ENCODE measurements at regions not wholly inside any gene's neighbourhood (a gene's known extent, or its start where the extent isn't known, plus 50 kb on each side); places are given as distances from the start of the nearest gene placed in this dataset.
"Not testable (repeated sequence)": the region's sequence is repeated elsewhere in the genome, so short reads cannot be mapped to it uniquely, and the experiment has no call there.

- no peak for DNase-seq (ENCODE audit: low read depth in 4 of 4, low spot score in 1 of 4)
These were observed 296.6 kb upstream of the PRICKLE1 start for GRCh38 chr12:42886160-42886559.

- DNase-seq (ENCODE audit: low read depth in 4 of 4, low spot score in 1 of 4): no peak
These were observed 296.1 kb upstream of the PRICKLE1 start for GRCh38 chr12:42885677-42886076.

GRCh38 chr12:42884116-42884515, 294.6 kb upstream of the PRICKLE1 start:
- DNase-seq (ENCODE audit: low read depth in 4 of 4, low spot score in 1 of 4): no peak

GRCh38 chr12:42873401-42873800, 283.9 kb upstream of the PRICKLE1 start:
- no peak for DNase-seq (ENCODE audit: low read depth in 4 of 4, low spot score in 1 of 4)

GRCh38 chr12:42871816-42872215, 282.3 kb upstream of the PRICKLE1 start:
- DNase-seq (ENCODE audit: low read depth in 4 of 4, low spot score in 1 of 4): no peak

- no peak for DNase-seq (ENCODE audit: low read depth in 4 of 4, low spot score in 1 of 4)
These were observed 278.7 kb upstream of the PRICKLE1 start for GRCh38 chr12:42868291-42868690.

- no peak for DNase-seq (ENCODE audit: low read depth in 4 of 4, low spot score in 1 of 4)
These were observed 275.7 kb upstream of the PRICKLE1 start for GRCh38 chr12:42865282-42865681.

- no peak for DNase-seq (ENCODE audit: low read depth in 4 of 4, low spot score in 1 of 4)
These were observed 272.5 kb upstream of the PRICKLE1 start for GRCh38 chr12:42862055-42862454.

- DNase-seq (ENCODE audit: low read depth in 4 of 4, low spot score in 1 of 4): not testable (repeated sequence)
These were observed 270.8 kb upstream of the PRICKLE1 start for GRCh38 chr12:42860331-42860730.

- DNase-seq (ENCODE audit: low read depth in 4 of 4, low spot score in 1 of 4): no peak
These were observed 270.1 kb upstream of the PRICKLE1 start for GRCh38 chr12:42859612-42860011.

GRCh38 chr12:42857106-42857505, 267.6 kb upstream of the PRICKLE1 start:
- DNase-seq (ENCODE audit: low read depth in 4 of 4, low spot score in 1 of 4): no peak

- no peak for DNase-seq (ENCODE audit: low read depth in 4 of 4, low spot score in 1 of 4)
These were observed 265.9 kb upstream of the PRICKLE1 start for GRCh38 chr12:42855362-42855950.

GRCh38 chr12:42854826-42855225, 265.3 kb upstream of the PRICKLE1 start:
- DNase-seq (ENCODE audit: low read depth in 4 of 4, low spot score in 1 of 4): no peak

GRCh38 chr12:42854208-42854607, 264.7 kb upstream of the PRICKLE1 start:
- DNase-seq (ENCODE audit: low read depth in 4 of 4, low spot score in 1 of 4): no peak

GRCh38 chr12:42853370-42854140, 264.0 kb upstream of the PRICKLE1 start:
- no peak for DNase-seq (ENCODE audit: low read depth in 4 of 4, low spot score in 1 of 4)

- DNase-seq (ENCODE audit: low read depth in 4 of 4, low spot score in 1 of 4): no peak
These were observed 257.2 kb upstream of the PRICKLE1 start for GRCh38 chr12:42846782-42847181.

- DNase-seq (ENCODE audit: low read depth in 4 of 4, low spot score in 1 of 4): no peak
These were observed 244.5 kb upstream of the PRICKLE1 start for GRCh38 chr12:42834062-42834461.

GRCh38 chr12:42828836-42829235, 239.3 kb upstream of the PRICKLE1 start:
- no peak for DNase-seq (ENCODE audit: low read depth in 4 of 4, low spot score in 1 of 4)

- no peak for DNase-seq (ENCODE audit: low read depth in 4 of 4, low spot score in 1 of 4)
These were observed 234.8 kb upstream of the PRICKLE1 start for GRCh38 chr12:42824327-42824726.

GRCh38 chr12:42823679-42824078, 234.1 kb upstream of the PRICKLE1 start:
- DNase-seq (ENCODE audit: low read depth in 4 of 4, low spot score in 1 of 4): no peak

GRCh38 chr12:42819846-42820245, 230.3 kb upstream of the PRICKLE1 start:
- DNase-seq (ENCODE audit: low read depth in 4 of 4, low spot score in 1 of 4): no peak

- no peak for DNase-seq (ENCODE audit: low read depth in 4 of 4, low spot score in 1 of 4)
These were observed 225.5 kb upstream of the PRICKLE1 start for GRCh38 chr12:42815068-42815467.

GRCh38 chr12:42812871-42813270, 223.3 kb upstream of the PRICKLE1 start:
- DNase-seq (ENCODE audit: low read depth in 4 of 4, low spot score in 1 of 4): no peak

Measured in stimulated activated CD4-positive, alpha-beta T cell treated with anti-CD3 and anti-CD28 coated beads, Interleukin-1b, Interleukin-23, amount 100 ng/mL, for 24 hours (primary cell).